HL-60/S4 treated with phorbol 12-myristate 13-acetate at 8.2 ng/mL for 4 days and 3 days (cell line): ENCODE measurements at regions not wholly inside any gene's neighbourhood (a gene's known extent, or its start where the extent isn't known, plus 50 kb on each side); places are given as distances from the start of the nearest gene placed in this dataset.

Experiments used
- in situ Hi-C: fragments of 300-500 bp; cut with MboI; formaldehyde crosslinking; loops from 2 replicates; pipeline ENCODE4 v1.15.0; 2022; ENCODE audit warnings: low sequenced_read_pairs

- in situ Hi-C loops = no loop called here
Observed at GRCh38 chr6:170100046-170100445, 190.8 kb downstream of the DLL1 start.

- in situ Hi-C loops = no loop called here
Observed at GRCh38 chr6:170099387-170099786, 191.5 kb downstream of the DLL1 start.

GRCh38 chr6:170098428-170099170 lies 192.3 kb downstream of the DLL1 start:
- in situ Hi-C loops = no loop called here

- in situ Hi-C loops = no loop called here
Observed at GRCh38 chr6:170097505-170098427, 193.1 kb downstream of the DLL1 start.

GRCh38 chr6:170096803-170097504 lies 193.9 kb downstream of the DLL1 start:
- in situ Hi-C loops = no loop called here

GRCh38 chr6:170096191-170096802 lies 194.6 kb downstream of the DLL1 start:
- in situ Hi-C loops = no loop called here

GRCh38 chr6:170095273-170095981 lies 195.5 kb downstream of the DLL1 start:
- in situ Hi-C loops = no loop called here

- in situ Hi-C loops = no loop called here
Observed at GRCh38 chr6:170094686-170095272, 196.1 kb downstream of the DLL1 start.

- in situ Hi-C loops = no loop called here
Observed at GRCh38 chr6:170093658-170094596, 197.0 kb downstream of the DLL1 start.

- in situ Hi-C loops = no loop called here
Observed at GRCh38 chr6:170093276-170093657, 197.6 kb downstream of the DLL1 start.

GRCh38 chr6:170092826-170093225 lies 198.1 kb downstream of the DLL1 start:
- in situ Hi-C loops = no loop called here

GRCh38 chr6:170091639-170092579 lies 199.0 kb downstream of the DLL1 start:
- in situ Hi-C loops = no loop called here

- in situ Hi-C loops = no loop called here
Observed at GRCh38 chr6:170091000-170091638, 199.8 kb downstream of the DLL1 start.

- in situ Hi-C loops = no loop called here
Observed at GRCh38 chr6:170090561-170090960, 200.3 kb downstream of the DLL1 start.

GRCh38 chr6:170089963-170090362 lies 200.9 kb downstream of the DLL1 start:
- in situ Hi-C loops = no loop called here

- in situ Hi-C loops = no loop called here
Observed at GRCh38 chr6:170088582-170088955, 202.3 kb downstream of the DLL1 start.

GRCh38 chr6:170087941-170088581 lies 202.8 kb downstream of the DLL1 start:
- in situ Hi-C loops = no loop called here
